Suprapubic skin (tissue), 4 donors: ENCODE measurements at regions not wholly inside any gene's neighbourhood (a gene's known extent, or its start where the extent isn't known, plus 50 kb on each side); places are given as distances from the start of the nearest gene placed in this dataset.

Experiments
- EP300 ChIP-seq: sonication (generic); formaldehyde crosslinking; IDR thresholded peaks from one replicate; pipeline ENCODE4 v1.6.1; 2017; ENCODE audit warnings: antibody characterized with exemption
- POLR2A ChIP-seq, 2 donors: fragments of 450-650 bp; IDR thresholded peaks; one replicate each; pipeline ENCODE4 v1.6.1; 2017; ENCODE audit warnings: antibody characterized with exemption in 2 of 2, mild to moderate bottlenecking in 2 of 2, moderate library complexity in 2 of 2
- POLR2AphosphoS5 ChIP-seq, 3 donors: sonication (generic); formaldehyde crosslinking; IDR thresholded peaks; one replicate each; pipeline ENCODE4 v1.6.1; 2017; ENCODE audit warnings: antibody characterized with exemption in 3 of 3

- TF ChIP-seq POLR2A (IDR thresholded peaks at IDR 0.05) (no peak), POLR2AphosphoS5 (IDR thresholded peaks at IDR 0.05) (no peak), EP300 (no peak)
Measured at GRCh38 chr2:219709331-219709761, 81.9 kb downstream of the SLC4A3 start.
